ENCODE measurements at regions not wholly inside any gene's neighbourhood (a gene's known extent, or its start where the extent isn't known, plus 50 kb on each side); places are given as distances from the start of the nearest gene placed in this dataset.

DNA sequence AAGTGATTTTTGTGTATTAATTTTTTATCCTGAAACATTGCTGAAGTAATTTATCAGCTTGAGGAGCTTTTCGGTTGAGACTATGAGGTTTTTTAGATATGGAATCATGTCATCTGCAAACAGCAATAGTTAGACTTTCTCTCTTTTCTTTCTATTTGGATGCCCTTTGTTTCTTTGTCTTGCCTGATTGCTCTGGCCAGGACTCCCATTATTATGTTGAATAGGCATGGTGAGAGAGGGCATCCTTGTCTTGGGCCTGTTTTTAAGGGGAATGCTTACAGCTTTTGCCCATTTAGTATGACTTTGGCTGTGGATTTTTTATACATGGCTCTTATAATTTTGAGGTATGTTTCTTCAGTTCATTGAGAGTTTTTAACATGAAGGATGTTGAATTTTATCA, 207.6 kb upstream of the DEFB112 start:
- no peak overlapping the region for H3K4me3 ChIP-seq (ENCODE audit: low read length in 2 of 2)
- intact Hi-C loops (cut with DNase I), result no loop called here
- peaks cover 2% of the 10 kb centered on the region for H3K9me3 ChIP-seq (ENCODE audit: control insufficient read depth, low read length)
- ATAC-seq (ENCODE audit: low FRiP score) (no peak), DNase-seq (no peak)
- peaks cover 0 to 2% of the 10 kb centered on the region in 2 donors for H3K27me3 ChIP-seq (ENCODE audit: control insufficient read depth in 1 of 2, insufficient read depth in 2 of 2, low read length in 1 of 2)
- no peak overlapping the region for H3K27ac ChIP-seq (ENCODE audit: low read depth in 1 of 2, low read length in 2 of 2)
- WGBS, 2 donors, result 86% methylated on average over 1 of the region's 1 CpG
- H3K36me3 ChIP-seq (ENCODE audit: control insufficient read depth in 1 of 2, insufficient read depth in 2 of 2, low read length in 1 of 2), result no peaks in the 10 kb centered on the region
- no peaks in the 10 kb centered on the region for H3K4me1 ChIP-seq (ENCODE audit: control insufficient read depth in 1 of 2, insufficient read depth in 2 of 2, low read length in 2 of 2)

DNA sequence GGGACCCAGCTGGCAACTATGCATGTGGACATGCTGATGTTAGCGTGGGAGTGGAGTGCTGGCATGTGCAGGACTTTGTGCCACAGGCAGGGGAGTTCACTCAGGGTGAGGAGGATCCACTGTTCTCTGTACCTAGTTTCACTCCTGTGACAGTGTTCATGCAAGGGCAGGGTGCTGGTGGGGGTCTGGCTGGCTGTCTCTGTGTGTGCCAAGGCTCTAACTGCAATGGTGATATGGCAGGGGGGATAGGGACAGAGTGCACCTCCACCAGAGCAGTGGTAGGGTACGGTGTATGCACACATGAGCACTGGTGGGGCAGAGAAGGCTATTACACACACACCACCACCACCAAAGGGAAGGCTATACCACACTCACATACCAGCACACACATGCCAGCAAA, 210.2 kb upstream of the DEFB112 start:
- no peaks in the 10 kb centered on the region for H3K27me3 ChIP-seq (ENCODE audit: control insufficient read depth in 1 of 2, insufficient read depth in 2 of 2, low read length in 1 of 2)
- H3K4me1 ChIP-seq (ENCODE audit: control insufficient read depth in 1 of 2, insufficient read depth in 2 of 2, low read length in 2 of 2), result no peaks in the 10 kb centered on the region
- no peaks in the 10 kb centered on the region for H3K36me3 ChIP-seq (ENCODE audit: control insufficient read depth in 1 of 2, insufficient read depth in 2 of 2, low read length in 1 of 2)
- WGBS, 2 donors, result 69 to 92% methylated on average over 2 of the region's 2 CpGs
- peaks cover 2% of the 10 kb centered on the region for H3K9me3 ChIP-seq (ENCODE audit: control insufficient read depth, low read length)
- ATAC-seq (ENCODE audit: low FRiP score) (no peak), DNase-seq (no peak)
- intact Hi-C loops (cut with DNase I), result no loop called here
- no peak overlapping the region for H3K4me3 ChIP-seq (ENCODE audit: low read length in 2 of 2)
- H3K27ac ChIP-seq (ENCODE audit: low read depth in 1 of 2, low read length in 2 of 2), result no peak overlapping the region

DNA sequence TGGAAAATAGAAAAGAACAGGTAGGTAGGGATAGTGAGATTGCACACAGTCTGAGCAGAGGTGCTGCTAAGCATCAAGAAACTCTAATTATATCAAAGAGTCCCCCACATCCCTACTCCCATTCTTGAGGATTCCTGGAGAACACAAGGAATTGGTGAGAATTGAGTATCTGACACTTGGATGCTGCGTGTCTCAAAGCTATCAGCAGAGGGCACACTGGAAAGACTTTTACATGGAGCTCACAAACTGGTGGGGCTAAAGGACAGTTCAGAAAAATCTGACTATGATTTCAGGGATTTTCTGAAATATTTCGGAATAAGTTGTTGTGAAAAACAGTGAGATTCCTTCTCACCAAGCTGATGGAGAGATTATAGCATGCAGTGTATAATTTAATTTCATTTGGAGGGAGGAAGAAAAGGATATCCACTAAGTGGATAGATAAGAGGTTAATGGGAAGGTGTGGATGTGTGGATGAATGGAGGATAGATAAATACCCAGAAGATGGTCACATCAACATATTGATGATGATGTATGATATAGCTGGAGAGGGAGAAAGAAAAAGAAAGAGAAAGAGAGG, 215.4 kb upstream of the DEFB112 start:
- H3K27ac ChIP-seq (ENCODE audit: low read depth in 1 of 2, low read length in 2 of 2), result no peak overlapping the region
- H3K9me3 ChIP-seq (ENCODE audit: control insufficient read depth, low read length), result peaks cover 2% of the 10 kb centered on the region
- H3K4me1 ChIP-seq (ENCODE audit: control insufficient read depth in 1 of 2, insufficient read depth in 2 of 2, low read length in 2 of 2), result no peaks in the 10 kb centered on the region
- intact Hi-C loops (cut with DNase I), result no loop called here
- ATAC-seq (ENCODE audit: low FRiP score) (no peak), DNase-seq (no peak)
- no peak overlapping the region for H3K4me3 ChIP-seq (ENCODE audit: low read length in 2 of 2)
- H3K27me3 ChIP-seq (ENCODE audit: control insufficient read depth in 1 of 2, insufficient read depth in 2 of 2, low read length in 1 of 2), result no peaks in the 10 kb centered on the region
- 21 to 29% methylated on average over 2 of the region's 2 CpGs for WGBS, 2 donors
- no peaks in the 10 kb centered on the region for H3K36me3 ChIP-seq (ENCODE audit: control insufficient read depth in 1 of 2, insufficient read depth in 2 of 2, low read length in 1 of 2)

DNA sequence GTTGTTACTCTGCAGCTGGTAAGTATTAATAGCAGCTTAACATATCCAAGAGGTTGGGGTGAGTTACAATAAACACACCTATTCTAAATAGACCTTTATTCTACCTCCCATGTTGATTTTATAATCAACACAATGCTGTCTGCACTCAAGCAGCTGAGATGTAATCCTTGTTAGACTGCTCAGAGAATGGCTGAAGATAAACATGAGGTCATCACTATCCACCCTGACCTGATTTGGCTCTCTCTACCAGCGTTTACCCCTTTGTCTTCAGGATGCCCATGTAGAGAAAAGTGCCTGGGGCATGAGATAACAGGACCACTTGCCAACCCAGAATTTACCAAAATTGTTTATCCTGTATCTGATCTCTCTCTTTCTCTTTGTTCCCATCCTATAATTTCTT, 220.7 kb upstream of the DEFB112 start:
- no peak overlapping the region for H3K27ac ChIP-seq (ENCODE audit: low read depth in 1 of 2, low read length in 2 of 2)
- intact Hi-C loops (cut with DNase I), result no loop called here
- H3K27me3 ChIP-seq (ENCODE audit: control insufficient read depth in 1 of 2, insufficient read depth in 2 of 2, low read length in 1 of 2), result no peaks in the 10 kb centered on the region
- no peaks in the 10 kb centered on the region for H3K36me3 ChIP-seq (ENCODE audit: control insufficient read depth in 1 of 2, insufficient read depth in 2 of 2, low read length in 1 of 2)
- H3K4me1 ChIP-seq (ENCODE audit: control insufficient read depth in 1 of 2, insufficient read depth in 2 of 2, low read length in 2 of 2), result no peaks in the 10 kb centered on the region
- no peak overlapping the region for H3K4me3 ChIP-seq (ENCODE audit: low read length in 2 of 2)
- WGBS, 2 donors, result 37 to 59% methylated on average over 1 of the region's 1 CpG
- ATAC-seq (ENCODE audit: low FRiP score) (no peak), DNase-seq (no peak)
- H3K9me3 ChIP-seq (ENCODE audit: control insufficient read depth, low read length), result no peaks in the 10 kb centered on the region

DNA sequence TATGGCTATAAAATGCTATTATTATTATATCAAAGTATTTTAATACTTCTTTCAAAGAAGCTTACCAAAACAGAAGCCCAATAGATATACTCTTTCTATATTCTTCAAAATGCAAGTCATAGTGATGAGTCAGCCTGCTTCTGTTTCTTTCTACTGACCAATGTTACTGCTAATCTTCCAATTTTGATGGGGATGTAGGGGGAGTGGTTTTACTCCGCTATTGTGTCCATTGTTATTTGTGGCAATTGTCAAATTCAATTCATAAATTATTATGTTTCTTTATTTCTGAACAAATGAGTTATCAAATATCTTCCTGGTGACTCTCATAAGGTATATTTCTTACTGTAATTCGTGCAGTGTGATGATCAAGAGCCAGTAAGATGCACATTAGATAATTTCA, 221.5 kb upstream of the DEFB112 start:
- H3K27ac ChIP-seq (ENCODE audit: low read depth in 1 of 2, low read length in 2 of 2), result no peak overlapping the region
- H3K4me3 ChIP-seq (ENCODE audit: low read length in 2 of 2), result no peak overlapping the region
- H3K27me3 ChIP-seq (ENCODE audit: control insufficient read depth in 1 of 2, insufficient read depth in 2 of 2, low read length in 1 of 2), result no peaks in the 10 kb centered on the region
- H3K9me3 ChIP-seq (ENCODE audit: control insufficient read depth, low read length), result no peaks in the 10 kb centered on the region
- DNase-seq (no peak), ATAC-seq (ENCODE audit: low FRiP score) (no peak)
- no peaks in the 10 kb centered on the region for H3K36me3 ChIP-seq (ENCODE audit: control insufficient read depth in 1 of 2, insufficient read depth in 2 of 2, low read length in 1 of 2)
- intact Hi-C loops (cut with DNase I), result no loop called here
- no peaks in the 10 kb centered on the region for H3K4me1 ChIP-seq (ENCODE audit: control insufficient read depth in 1 of 2, insufficient read depth in 2 of 2, low read length in 2 of 2)
- 57 to 63% methylated on average over 2 of the region's 2 CpGs for WGBS, 2 donors

DNA sequence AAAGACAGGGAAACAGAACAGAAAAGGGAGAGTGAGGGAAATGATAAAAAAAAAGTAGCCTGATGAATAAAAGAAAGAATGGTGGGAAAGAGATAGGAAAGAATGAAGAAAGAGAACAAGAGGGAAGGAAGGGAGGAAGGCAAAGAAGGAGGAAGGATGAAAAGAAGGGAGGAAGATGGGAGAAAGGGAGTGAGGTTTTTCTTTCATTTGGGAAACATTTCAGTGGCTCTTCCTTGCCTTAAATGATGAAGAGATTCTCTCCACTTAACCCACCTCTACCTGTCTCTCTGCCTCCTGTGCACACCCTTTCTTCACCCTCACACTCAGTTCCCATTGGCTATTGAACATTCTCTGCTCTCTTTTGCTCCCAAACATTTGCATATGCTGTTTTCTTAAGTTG, 222.1 kb upstream of the DEFB112 start:
- H3K36me3 ChIP-seq (ENCODE audit: control insufficient read depth in 1 of 2, insufficient read depth in 2 of 2, low read length in 1 of 2), result no peaks in the 10 kb centered on the region
- no peak overlapping the region for H3K4me3 ChIP-seq (ENCODE audit: low read length in 2 of 2)
- DNase-seq, result no peak
- ATAC-seq (ENCODE audit: low FRiP score), result no peak
- no peaks in the 10 kb centered on the region for H3K9me3 ChIP-seq (ENCODE audit: control insufficient read depth, low read length)
- H3K27ac ChIP-seq (ENCODE audit: low read depth in 1 of 2, low read length in 2 of 2), result no peak overlapping the region
- H3K4me1 ChIP-seq (ENCODE audit: control insufficient read depth in 1 of 2, insufficient read depth in 2 of 2, low read length in 2 of 2), result no peaks in the 10 kb centered on the region
- intact Hi-C loops (cut with DNase I), result no loop called here
- no peaks in the 10 kb centered on the region for H3K27me3 ChIP-seq (ENCODE audit: control insufficient read depth in 1 of 2, insufficient read depth in 2 of 2, low read length in 1 of 2)

DNA sequence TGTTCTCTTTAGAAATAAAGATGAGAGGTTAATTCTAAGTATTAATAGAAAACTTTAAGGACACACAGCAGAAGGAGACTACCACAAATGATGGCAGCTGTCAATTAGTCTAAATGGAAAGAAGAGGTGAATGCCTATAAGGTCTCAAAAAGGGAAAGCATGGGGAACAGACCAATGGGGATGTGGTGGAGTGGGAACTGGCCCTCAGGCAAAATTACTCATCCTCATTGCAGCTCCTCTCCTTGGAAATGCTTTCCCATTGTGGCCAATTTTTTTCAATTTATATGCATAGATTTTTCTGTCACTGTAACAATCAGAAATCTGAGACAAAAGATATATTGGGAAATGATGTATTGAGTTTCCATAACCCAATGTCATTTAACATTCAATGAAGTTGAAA, 222.9 kb upstream of the DEFB112 start:
- no peak for ATAC-seq (ENCODE audit: low FRiP score)
- no peak overlapping the region for H3K27ac ChIP-seq (ENCODE audit: low read depth in 1 of 2, low read length in 2 of 2)
- DNase-seq, result no peak

DNA sequence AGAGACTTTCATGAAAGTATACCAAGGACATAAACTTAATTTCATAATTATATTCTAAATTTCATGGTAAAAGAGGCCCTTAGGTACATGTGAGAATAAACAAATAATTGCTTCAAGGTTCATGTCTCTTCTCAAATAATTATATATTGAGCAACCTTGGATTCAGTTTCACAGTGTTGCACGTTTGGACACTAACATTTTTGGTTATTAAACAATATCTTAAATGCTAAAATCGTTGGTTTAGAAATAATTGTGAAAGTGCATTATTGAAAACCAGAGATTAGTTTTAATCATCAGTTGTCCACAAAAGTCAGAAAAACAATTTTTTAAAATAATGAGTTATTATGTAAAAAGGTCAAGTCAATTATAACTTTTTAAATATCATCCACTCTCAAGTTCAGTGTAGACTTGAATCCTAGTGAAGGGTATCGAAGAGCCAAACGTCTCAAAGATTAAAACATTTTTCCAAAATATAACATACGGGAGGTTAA, 227.1 kb upstream of the DEFB112 start:
- intact Hi-C loops (cut with DNase I), result no loop called here
- no peak for DNase-seq
- H3K36me3 ChIP-seq (ENCODE audit: control insufficient read depth in 1 of 2, insufficient read depth in 2 of 2, low read length in 1 of 2), result no peaks in the 10 kb centered on the region
- no peak for ATAC-seq (ENCODE audit: low FRiP score)
- H3K27ac ChIP-seq (ENCODE audit: low read depth in 1 of 2, low read length in 2 of 2), result no peak overlapping the region
- H3K27me3 ChIP-seq (ENCODE audit: control insufficient read depth in 1 of 2, insufficient read depth in 2 of 2, low read length in 1 of 2), result no peaks in the 10 kb centered on the region
- no peaks in the 10 kb centered on the region for H3K9me3 ChIP-seq (ENCODE audit: control insufficient read depth, low read length)
- H3K4me1 ChIP-seq (ENCODE audit: control insufficient read depth in 1 of 2, insufficient read depth in 2 of 2, low read length in 2 of 2), result no peaks in the 10 kb centered on the region
- no peak overlapping the region for H3K4me3 ChIP-seq (ENCODE audit: low read length in 2 of 2)
- 64 to 67% methylated on average over 5 of the region's 5 CpGs for WGBS, 2 donors

More for the DNA sequence above, 222.9 kb upstream of the DEFB112 start:
- H3K4me1 ChIP-seq (ENCODE audit: control insufficient read depth in 1 of 2, insufficient read depth in 2 of 2, low read length in 2 of 2), result no peaks in the 10 kb centered on the region
- H3K27me3 ChIP-seq (ENCODE audit: control insufficient read depth in 1 of 2, insufficient read depth in 2 of 2, low read length in 1 of 2), result no peaks in the 10 kb centered on the region
- H3K9me3 ChIP-seq (ENCODE audit: control insufficient read depth, low read length), result no peaks in the 10 kb centered on the region
- H3K36me3 ChIP-seq (ENCODE audit: control insufficient read depth in 1 of 2, insufficient read depth in 2 of 2, low read length in 1 of 2), result no peaks in the 10 kb centered on the region
- intact Hi-C loops (cut with DNase I), result no loop called here
- no peak overlapping the region for H3K4me3 ChIP-seq (ENCODE audit: low read length in 2 of 2)

DNA sequence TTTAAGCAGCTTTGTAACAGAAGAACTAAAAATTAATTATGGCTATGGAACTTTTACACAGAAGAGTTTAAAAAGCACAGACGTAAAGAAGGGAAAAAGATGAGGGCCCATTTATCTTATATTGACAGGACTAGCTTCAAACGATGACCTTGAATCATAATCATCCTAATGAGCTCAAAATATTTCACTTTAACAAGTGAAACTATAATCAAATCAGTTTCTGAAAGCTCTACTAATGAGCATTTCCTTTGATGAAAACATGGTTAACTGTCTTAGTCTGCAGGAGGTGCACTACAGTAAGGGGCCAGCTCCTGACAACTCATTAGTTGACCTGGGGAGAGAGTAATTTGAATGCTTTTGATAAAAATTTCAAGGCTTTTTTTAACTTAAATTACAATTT, 228.0 kb upstream of the DEFB112 start:
- H3K36me3 ChIP-seq (ENCODE audit: control insufficient read depth in 1 of 2, insufficient read depth in 2 of 2, low read length in 1 of 2), result no peaks in the 10 kb centered on the region
- no peak overlapping the region for H3K27ac ChIP-seq (ENCODE audit: low read depth in 1 of 2, low read length in 2 of 2)
- ATAC-seq (ENCODE audit: low FRiP score) (no peak), DNase-seq (no peak)
- H3K4me3 ChIP-seq (ENCODE audit: low read length in 2 of 2), result no peak overlapping the region
- no peaks in the 10 kb centered on the region for H3K9me3 ChIP-seq (ENCODE audit: control insufficient read depth, low read length)
- no peaks in the 10 kb centered on the region for H3K27me3 ChIP-seq (ENCODE audit: control insufficient read depth in 1 of 2, insufficient read depth in 2 of 2, low read length in 1 of 2)
- intact Hi-C loops (cut with DNase I), result no loop called here
- 31 to 33% methylated on average over 2 of the region's 2 CpGs for WGBS, 2 donors
- no peaks in the 10 kb centered on the region for H3K4me1 ChIP-seq (ENCODE audit: control insufficient read depth in 1 of 2, insufficient read depth in 2 of 2, low read length in 2 of 2)
